ENCODE measurements at regions not wholly inside any gene's neighbourhood (a gene's known extent, or its start where the extent isn't known, plus 50 kb on each side); places are given as distances from the start of the nearest gene placed in this dataset.

GRCh38 chr3:140822401-140823047 is 119.1 kb upstream of the SLC25A36 start:
- no peak for TF ChIP-seq CTCF (IDR thresholded peaks at IDR 0.05)

GRCh38 chr3:140823106-140823505 is 118.5 kb upstream of the SLC25A36 start:
- TF ChIP-seq CTCF (IDR thresholded peaks at IDR 0.05), result no peak

- TF ChIP-seq CTCF (IDR thresholded peaks at IDR 0.05), result no peak
Observed at GRCh38 chr3:140827894-140828293, 113.7 kb upstream of the SLC25A36 start.

GRCh38 chr3:140828585-140828984 is 113.1 kb upstream of the SLC25A36 start:
- no peak for TF ChIP-seq CTCF (IDR thresholded peaks at IDR 0.05)

GRCh38 chr3:140829796-140830195 is 111.8 kb upstream of the SLC25A36 start:
- TF ChIP-seq CTCF (IDR thresholded peaks at IDR 0.05), result no peak

GRCh38 chr3:140830391-140830790 is 111.2 kb upstream of the SLC25A36 start:
- TF ChIP-seq CTCF (IDR thresholded peaks at IDR 0.05), result no peak

- TF ChIP-seq CTCF (IDR thresholded peaks at IDR 0.05), result no peak
Observed at GRCh38 chr3:140832883-140833282, 108.8 kb upstream of the SLC25A36 start.
